GM12864 (cell line): ENCODE measurements at regions not wholly inside any gene's neighbourhood (a gene's known extent, or its start where the extent isn't known, plus 50 kb on each side); places are given as distances from the start of the nearest gene placed in this dataset.

Experiments used
- DNase-seq: peaks from one replicate; pipeline ENCODE4 v3.0.0-alpha.2; 2011; ENCODE audit warnings: low read depth
- H3K4me3 ChIP-seq: 2 replicates; pipeline ENCODE4 v1.5.1; 2011; ENCODE audit warnings: mild to moderate bottlenecking, low read depth, low read length, control low read depth
- TF ChIP-seq, protein P1 (sequence below): IDR thresholded peaks from 2 replicates; pipeline ENCODE4 v1.5.1; 2011; ENCODE audit warnings: low read depth, mild to moderate bottlenecking, moderate library complexity, low read length, control low read depth, inconsistent platforms; ENCODE audit errors: missing control alignments

DNA sequence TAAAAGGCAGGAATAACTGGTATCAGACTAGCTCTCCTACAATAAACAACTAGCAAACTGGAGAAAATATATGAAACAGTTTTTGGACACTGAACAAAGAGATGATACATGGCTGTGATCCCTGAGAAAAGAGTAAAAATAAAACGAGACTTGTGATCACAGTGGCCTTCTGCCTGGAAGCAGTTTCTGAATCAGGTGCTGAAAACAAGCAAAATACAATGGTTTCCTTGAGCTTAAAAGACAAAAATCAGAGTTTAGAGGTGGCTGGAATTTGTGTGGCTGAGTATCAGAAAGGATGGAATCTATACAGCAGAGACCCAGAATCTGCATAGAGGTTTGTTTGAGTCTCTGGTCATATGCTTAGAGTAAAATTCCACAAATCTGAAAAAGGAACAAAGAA is 242.5 kb upstream of the SOX9 start:
- H3K4me3 ChIP-seq = no peak overlapping the region
- DNase-seq = no peak
- TF ChIP-seq, protein P1, sequence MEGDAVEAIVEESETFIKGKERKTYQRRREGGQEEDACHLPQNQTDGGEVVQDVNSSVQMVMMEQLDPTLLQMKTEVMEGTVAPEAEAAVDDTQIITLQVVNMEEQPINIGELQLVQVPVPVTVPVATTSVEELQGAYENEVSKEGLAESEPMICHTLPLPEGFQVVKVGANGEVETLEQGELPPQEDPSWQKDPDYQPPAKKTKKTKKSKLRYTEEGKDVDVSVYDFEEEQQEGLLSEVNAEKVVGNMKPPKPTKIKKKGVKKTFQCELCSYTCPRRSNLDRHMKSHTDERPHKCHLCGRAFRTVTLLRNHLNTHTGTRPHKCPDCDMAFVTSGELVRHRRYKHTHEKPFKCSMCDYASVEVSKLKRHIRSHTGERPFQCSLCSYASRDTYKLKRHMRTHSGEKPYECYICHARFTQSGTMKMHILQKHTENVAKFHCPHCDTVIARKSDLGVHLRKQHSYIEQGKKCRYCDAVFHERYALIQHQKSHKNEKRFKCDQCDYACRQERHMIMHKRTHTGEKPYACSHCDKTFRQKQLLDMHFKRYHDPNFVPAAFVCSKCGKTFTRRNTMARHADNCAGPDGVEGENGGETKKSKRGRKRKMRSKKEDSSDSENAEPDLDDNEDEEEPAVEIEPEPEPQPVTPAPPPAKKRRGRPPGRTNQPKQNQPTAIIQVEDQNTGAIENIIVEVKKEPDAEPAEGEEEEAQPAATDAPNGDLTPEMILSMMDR = no peak

DNA sequence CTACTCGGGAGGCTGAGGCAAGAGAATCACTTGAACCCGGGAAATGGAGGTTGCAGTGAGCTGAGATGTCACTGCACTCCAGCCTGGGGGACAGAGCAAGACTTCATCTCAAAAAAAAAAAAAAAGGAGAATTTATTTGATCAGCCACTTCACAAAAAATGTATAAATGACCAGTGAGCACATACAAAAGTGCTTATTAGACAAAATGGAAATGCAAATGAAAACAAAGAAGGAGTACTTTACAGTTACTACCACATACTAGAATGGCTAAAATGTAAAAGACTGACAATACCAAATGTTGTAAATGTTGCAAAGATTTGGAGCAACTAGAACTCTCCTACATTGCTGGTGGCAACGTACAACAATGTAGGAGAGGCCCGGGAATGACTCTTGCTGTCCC is 241.8 kb upstream of the SOX9 start:
- no peak overlapping the region for H3K4me3 ChIP-seq
- DNase-seq = no peak
- TF ChIP-seq, protein P1 = no peak

GRCh38 chr17:71881041-71881440 is 239.8 kb upstream of the SOX9 start:
- H3K4me3 ChIP-seq = no peak overlapping the region
- TF ChIP-seq, protein P1 = no peak
- no peak for DNase-seq

GRCh38 chr17:71881581-71881980 is 239.2 kb upstream of the SOX9 start:
- H3K4me3 ChIP-seq = no peak overlapping the region
- DNase-seq = no peak
- TF ChIP-seq, protein P1 = no peak

- no peak for DNase-seq
- TF ChIP-seq, protein P1 = no peak
- no peak overlapping the region for H3K4me3 ChIP-seq
These were observed 237.6 kb upstream of the SOX9 start for GRCh38 chr17:71883258-71883657.

DNA sequence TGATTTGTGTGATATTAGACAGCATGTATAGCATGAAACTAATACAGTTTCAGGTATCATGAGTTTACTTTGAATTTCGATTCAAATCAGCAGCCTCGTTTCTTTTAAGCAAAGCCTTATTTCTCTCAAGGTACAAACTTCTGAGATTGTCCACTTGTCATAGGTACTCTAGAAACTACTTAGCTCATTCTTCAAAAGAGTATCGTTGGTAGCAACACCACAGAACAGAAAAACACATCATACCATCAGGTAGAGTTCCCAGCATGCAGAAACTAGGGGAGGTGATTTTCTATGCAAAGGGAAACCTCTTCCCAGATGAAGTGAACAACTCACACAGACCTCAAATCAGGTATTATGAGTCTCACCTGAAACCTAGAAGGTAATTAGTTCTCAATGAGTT is 237.0 kb upstream of the SOX9 start:
- TF ChIP-seq, protein P1 = no peak
- H3K4me3 ChIP-seq = no peak overlapping the region
- DNase-seq = no peak

GRCh38 chr17:71885662-71886061 is 235.2 kb upstream of the SOX9 start:
- TF ChIP-seq, protein P1 = no peak
- DNase-seq = no peak

More at GRCh38 chr17:71885662-71886061, 235.2 kb upstream of the SOX9 start:
- H3K4me3 ChIP-seq = no peak overlapping the region
